ENCODE measurements at regions not wholly inside any gene's neighbourhood (a gene's known extent, or its start where the extent isn't known, plus 50 kb on each side); places are given as distances from the start of the nearest gene placed in this dataset.
"Not testable (repeated sequence)": the region's sequence is repeated elsewhere in the genome, so short reads cannot be mapped to it uniquely, and the experiment has no call there.

GRCh38 chr12:31807081-31807772 lies 78.4 kb upstream of the AMN1 start:
- not testable (repeated sequence) for TF ChIP-seq CTCF (IDR thresholded peaks at IDR 0.05 in 8 of 11, conservative IDR thresholded peaks at IDR 0.05 in 3 of 11); POLR2A (IDR thresholded peaks at IDR 0.05)
- TF ChIP-seq POLR2AphosphoS5 (IDR thresholded peaks at IDR 0.05), result peak in 1 of 3 donors; percentile 36

Measured in spleen (tissue), 7 donors.